Activated T-cell treated with anti-CD3 and anti-CD28 coated beads, Interleukin-2, amount 50 U/mL, for 1 hour (primary cell): ENCODE measurements at regions not wholly inside any gene's neighbourhood (a gene's known extent, or its start where the extent isn't known, plus 50 kb on each side); places are given as distances from the start of the nearest gene placed in this dataset.

Experiments used
- DNase-seq: peaks from one replicate; pipeline ENCODE4 v3.0.0-alpha.2; 2020

DNA sequence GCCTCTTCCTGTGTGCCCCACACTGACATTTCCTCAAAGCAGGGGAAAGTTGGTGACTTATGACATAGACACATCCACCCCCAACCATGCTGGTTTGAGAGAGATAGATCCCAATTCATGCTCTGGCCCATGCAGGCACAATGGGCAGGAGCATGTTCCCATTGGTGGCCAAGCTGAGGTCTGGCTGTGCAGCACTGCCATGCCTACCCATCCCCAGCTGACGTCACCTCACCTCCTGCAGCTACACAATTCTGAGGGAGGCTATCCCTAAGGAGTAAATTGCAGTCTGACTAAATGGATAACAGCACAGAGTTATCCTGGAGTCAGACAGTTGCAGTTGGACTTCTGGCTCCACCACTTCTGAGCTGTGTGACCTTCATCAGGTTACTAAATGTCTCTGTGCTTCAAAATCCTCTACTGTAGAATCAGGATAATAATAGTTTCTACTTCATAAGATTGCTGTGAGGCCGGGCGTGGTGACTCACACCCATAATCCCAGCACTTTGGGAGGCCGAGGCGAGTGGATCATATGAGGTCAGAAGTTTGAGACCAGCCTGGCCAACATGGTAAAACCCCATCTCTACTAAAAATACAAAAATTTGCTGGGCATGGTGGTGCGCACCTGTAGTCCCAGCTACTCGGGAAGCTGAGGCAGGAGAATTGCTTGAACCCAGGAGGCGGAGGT lies 323.9 kb downstream of the BCL11B start:
- no peak for DNase-seq

GRCh38 chr14:98949051-98949450 lies 322.9 kb downstream of the BCL11B start:
- no peak for DNase-seq

DNA sequence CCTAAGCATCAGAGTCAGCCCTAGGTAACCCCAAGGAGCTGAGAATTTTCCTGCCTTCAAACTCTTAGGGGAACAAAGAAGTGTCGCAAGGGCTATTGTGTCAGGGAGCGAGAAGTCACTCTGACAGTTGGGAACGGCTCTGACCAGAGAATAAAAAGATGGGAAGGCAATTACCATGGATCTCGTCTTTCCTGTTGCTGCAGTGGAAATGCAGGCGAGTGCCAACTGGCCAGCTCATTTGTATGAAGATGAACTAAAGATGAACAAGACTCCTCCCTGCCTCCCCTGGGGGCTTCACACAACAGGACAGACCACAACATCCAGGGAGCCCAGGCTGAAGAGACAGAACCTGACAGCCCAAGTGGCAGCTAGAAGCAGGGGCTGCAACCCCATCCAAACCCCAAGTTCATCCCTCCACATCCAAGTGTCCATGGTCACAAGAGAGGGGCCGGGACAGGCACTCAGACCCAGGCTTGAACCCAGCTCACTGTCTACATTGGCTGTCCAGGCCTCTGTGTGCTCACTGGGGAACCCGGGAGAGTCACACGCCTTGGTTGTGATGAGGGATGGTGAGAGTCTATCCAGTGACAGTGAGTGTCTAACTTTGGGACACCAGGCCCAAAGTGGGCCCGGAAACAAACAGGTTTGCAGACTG lies 322.4 kb downstream of the BCL11B start:
- DNase-seq = no peak

- DNase-seq = no peak
These were observed 321.6 kb downstream of the BCL11B start for GRCh38 chr14:98950353-98950895.

- no peak for DNase-seq
These were observed 321.0 kb downstream of the BCL11B start for GRCh38 chr14:98951031-98951430.

- no peak for DNase-seq
These were observed 320.4 kb downstream of the BCL11B start for GRCh38 chr14:98951521-98952152.

DNA sequence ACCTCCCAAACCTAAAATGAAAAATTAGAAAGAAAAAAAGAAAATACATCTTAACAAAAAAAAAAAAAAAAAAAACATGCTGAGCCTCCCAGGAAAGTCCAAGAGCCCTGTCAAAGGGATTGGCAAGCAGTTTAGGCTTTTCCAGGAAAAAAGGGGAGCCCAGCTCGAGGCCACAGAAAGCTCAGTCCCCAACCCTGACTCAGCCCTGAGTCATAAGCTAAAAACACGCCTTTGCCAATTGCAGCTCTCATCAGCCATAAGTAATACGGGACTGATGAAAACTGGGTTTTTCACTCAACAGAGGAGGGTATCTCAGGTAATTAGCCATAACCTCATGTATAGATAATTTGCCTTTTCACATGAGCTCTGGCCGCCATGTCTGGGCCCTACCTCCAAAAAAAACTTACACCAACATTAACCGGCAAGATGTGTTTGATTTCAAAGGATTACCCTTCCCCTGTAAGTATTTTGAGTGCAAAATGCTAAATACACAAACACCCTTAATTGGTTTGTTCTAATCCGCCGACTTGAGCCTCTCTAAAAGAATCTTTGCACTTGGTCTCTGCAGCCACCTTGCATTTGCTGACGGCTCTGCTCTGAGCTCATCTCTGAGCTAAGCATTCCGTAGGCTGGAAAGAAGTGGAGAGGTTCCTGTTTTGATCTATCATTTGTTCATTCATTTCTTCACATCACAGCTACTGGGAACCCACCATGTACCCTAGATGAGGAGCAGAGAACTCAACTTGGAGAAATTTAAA lies 319.2 kb downstream of the BCL11B start:
- DNase-seq = no peak

- no peak for DNase-seq
These were observed 318.2 kb downstream of the BCL11B start for GRCh38 chr14:98953551-98954348.

DNA sequence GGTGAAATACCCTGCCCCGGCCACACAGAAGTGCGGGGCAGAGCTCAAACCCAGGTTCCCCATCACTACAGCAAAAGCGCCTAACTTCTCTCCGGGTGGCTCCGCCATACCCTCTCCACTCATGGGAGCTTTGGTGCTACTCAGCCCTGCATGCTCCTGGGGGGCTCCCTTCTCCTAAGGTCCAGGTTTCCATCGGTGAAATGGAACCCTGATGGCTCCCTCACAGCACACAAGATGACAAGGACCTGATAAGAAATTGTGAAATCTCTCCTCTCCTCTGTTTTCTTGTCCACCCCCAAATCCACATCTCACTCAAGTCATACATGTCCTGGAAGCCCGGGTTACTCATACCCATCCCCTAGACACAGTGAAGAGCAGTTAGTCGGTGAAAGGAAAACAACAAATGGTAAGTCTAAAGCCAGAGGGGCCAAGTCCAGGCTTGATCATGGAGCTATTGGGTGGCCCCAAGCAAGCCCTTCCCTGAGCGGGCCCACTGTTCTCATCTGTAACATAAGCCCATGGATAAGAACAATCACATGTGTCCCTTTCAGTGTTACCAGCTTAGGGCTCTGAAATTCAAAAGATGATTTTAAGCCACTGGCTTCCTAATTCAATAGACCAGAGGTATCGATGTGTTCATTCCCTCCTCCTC lies 317.5 kb downstream of the BCL11B start:
- no peak for DNase-seq

GRCh38 chr14:98955036-98955740 lies 316.8 kb downstream of the BCL11B start:
- no peak for DNase-seq

DNA sequence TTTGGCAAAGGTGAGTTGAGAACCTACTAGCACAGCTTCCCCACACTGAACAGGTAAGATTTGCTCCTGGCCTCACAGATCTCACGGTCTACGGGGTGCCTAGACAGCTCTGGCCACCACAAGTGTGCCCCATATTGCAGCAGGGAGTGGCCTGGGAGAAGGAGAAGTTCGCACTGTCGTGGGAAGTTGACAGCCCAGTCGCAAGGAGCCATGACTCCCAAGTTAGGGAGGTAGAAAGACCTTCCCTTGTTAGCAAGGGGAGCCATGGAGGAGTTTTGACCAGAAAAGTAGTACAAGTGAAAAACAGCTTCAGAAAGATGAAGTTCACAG lies 316.3 kb downstream of the BCL11B start:
- DNase-seq = no peak

DNA sequence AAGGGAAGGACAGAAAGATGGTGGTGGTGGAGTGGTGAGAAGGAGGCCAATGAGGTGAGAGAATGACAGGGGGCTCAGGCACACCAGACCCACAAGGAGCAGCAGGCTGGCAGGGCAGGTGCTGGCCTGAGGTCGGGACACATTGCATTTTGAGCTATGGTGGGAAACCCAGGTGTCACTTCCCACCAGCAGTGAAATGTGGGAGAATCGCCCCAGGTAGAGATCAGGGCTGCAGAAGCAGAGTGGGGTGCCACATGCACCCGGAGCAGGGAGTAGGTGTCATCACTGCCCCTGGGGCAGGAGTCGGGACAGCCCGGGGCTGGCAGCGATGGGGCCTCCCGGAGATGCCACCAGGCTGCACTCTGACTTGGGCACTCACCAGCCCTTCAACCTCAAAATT lies 315.8 kb downstream of the BCL11B start:
- DNase-seq = no peak

GRCh38 chr14:98956661-98957060 lies 315.3 kb downstream of the BCL11B start:
- DNase-seq = no peak

- no peak for DNase-seq
These were observed 314.6 kb downstream of the BCL11B start for GRCh38 chr14:98957211-98958047.

GRCh38 chr14:98958048-98958631 lies 313.9 kb downstream of the BCL11B start:
- no peak for DNase-seq

DNA sequence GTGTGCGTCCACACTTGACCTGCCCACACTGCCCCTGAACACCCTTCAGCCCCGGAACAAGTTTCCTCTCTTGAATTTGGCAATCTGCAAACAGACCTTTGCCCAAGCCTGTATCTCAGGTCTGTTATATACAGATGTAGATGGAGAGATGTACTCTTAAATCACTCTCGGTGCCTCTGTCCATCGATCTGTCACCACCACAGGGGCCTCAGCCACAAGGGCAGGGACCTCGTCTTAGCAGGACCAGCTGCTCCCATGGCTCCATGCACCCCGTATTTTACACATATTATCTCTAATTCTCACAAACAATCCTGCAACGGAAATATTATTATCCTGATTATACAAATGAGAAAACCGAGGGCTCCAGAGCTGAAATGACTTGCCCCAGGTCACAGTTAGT lies 313.4 kb downstream of the BCL11B start:
- DNase-seq = no peak

DNA sequence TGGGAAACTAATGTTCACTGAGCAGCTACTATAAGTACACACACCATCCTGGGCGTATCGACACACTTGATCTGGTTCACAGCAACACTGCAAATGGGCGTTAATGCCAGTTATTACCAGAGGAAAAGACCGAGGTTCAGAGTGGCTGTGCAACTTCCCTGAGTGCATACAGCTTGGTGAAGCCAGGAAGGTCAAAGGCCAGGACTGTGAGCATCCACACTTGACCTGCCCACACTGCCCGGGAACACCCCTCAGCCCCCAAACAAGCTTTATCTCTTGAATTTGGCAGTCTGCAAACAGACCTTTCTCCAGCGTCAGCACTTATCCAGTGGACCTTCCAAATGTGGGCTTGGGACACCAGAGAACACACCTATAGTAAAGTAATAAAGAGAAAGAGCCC lies 312.6 kb downstream of the BCL11B start:
- no peak for DNase-seq

GRCh38 chr14:98959958-98960616 lies 311.9 kb downstream of the BCL11B start:
- DNase-seq = no peak

DNA sequence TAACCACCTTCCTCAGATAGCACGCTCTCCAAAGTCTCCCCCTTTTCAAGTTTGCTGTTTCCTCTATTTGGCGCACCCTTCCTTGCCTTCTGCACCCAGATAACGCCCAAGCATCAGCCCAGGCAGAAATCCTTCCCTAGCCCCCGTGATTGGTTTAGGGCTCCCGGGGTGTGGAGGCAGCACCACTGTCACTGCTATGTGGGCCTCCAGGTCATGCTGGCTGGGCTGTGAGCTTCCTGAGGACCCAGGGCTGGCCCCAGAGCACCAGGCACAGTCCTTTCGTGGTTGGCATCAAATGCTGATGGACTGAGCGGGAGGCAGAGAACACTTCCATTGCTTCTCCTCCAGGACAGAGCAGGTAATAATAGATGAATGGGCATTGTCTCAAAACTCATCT lies 311.4 kb downstream of the BCL11B start:
- DNase-seq = no peak

DNA sequence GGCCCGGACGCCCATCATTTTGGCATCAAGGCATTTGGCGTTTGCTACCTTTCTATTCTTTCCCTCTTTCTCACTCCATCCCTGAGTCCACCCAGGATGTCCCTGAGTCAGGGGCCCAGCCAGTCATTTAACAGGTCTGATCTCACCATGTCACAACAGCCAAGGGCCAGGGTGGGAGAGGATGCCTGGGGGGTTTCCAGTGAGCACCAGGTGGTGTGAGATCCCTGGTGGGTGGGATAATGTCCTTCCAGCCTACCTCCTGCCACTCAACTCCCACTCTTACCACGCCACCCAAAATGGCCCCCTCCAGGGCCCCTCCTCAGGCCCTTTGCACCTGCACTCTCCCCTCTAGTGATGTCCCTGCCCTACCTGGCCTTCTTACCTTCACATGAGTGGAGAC lies 310.8 kb downstream of the BCL11B start:
- no peak for DNase-seq
